Gastroesophageal sphincter (tissue), 3 donors: ENCODE measurements at regions not wholly inside any gene's neighbourhood (a gene's known extent, or its start where the extent isn't known, plus 50 kb on each side); places are given as distances from the start of the nearest gene placed in this dataset.

Experiments
- CTCF ChIP-seq, 4 experiments: fragments of 200-600 bp in 2 of 4; fragments of 450-650 bp in 2 of 4; sonication (generic) in 1 of 4; IDR thresholded peaks; one replicate each; pipeline ENCODE4 v1.5.1; 2017 to 2019; ENCODE audit warnings: antibody characterized with exemption in 4 of 4, mild to moderate bottlenecking in 2 of 4, moderate library complexity in 2 of 4
- EP300 ChIP-seq: sonication (generic); formaldehyde crosslinking; IDR thresholded peaks from one replicate; pipeline ENCODE4 v1.6.1; 2017; ENCODE audit warnings: antibody characterized with exemption, mild to moderate bottlenecking
- POLR2A ChIP-seq, 2 donors: fragments of 450-650 bp; IDR thresholded peaks; one replicate each; pipeline ENCODE4 v1.6.1; 2017; ENCODE audit warnings: antibody characterized with exemption in 2 of 2, mild to moderate bottlenecking in 2 of 2, moderate library complexity in 1 of 2

GRCh38 chr22:47374901-47375575, 612.6 kb downstream of the TBC1D22A start:
- TF ChIP-seq CTCF (IDR thresholded peaks at IDR 0.05) = no peak
- no peak for TF ChIP-seq POLR2A (IDR thresholded peaks at IDR 0.05)
- no peak for TF ChIP-seq EP300
